ENCODE measurements at regions not wholly inside any gene's neighbourhood (a gene's known extent, or its start where the extent isn't known, plus 50 kb on each side); places are given as distances from the start of the nearest gene placed in this dataset.

GRCh38 chr2:234845602-234846590 is 105.9 kb upstream of the SH3BP4 start:
- H3K36me3 ChIP-seq (ENCODE audit: low read depth, missing control alignments): no peaks in the 10 kb centered on the region
- H3K27ac ChIP-seq: no peak overlapping the region
- no peak overlapping the region for H3K4me3 ChIP-seq
- peaks cover 12% of the 10 kb centered on the region for H3K4me1 ChIP-seq
- no peaks in the 10 kb centered on the region for H3K9me3 ChIP-seq
- DNase-seq: no peak
- 63 to 64% methylated on average over 10 of the region's 10 CpGs for WGBS, 2 donors
- H3K27me3 ChIP-seq: no peaks in the 10 kb centered on the region
- TF ChIP-seq POLR2A (IDR thresholded peaks at IDR 0.05) (no peak), CTCF (IDR thresholded peaks at IDR 0.05) (no peak)
- intact Hi-C loops (cut with DNase I; ENCODE audit: low total_unique reads): no loop called here

GRCh38 chr2:234843411-234843810 is 108.4 kb upstream of the SH3BP4 start:
- WGBS, 2 donors: 84 to 88% methylated on average over 5 of the region's 5 CpGs
- Histone ChIP-seq H3K4me1 (peaks cover 29% of the 10 kb centered on the region), H3K27me3 (no peaks in the 10 kb centered on the region), H3K36me3 (ENCODE audit: low read depth, missing control alignments) (no peaks in the 10 kb centered on the region), H3K27ac (no peak overlapping the region), H3K4me3 (no peak overlapping the region), H3K9me3 (no peaks in the 10 kb centered on the region)
- no peak for DNase-seq
- intact Hi-C loops (cut with DNase I; ENCODE audit: low total_unique reads): no loop called here
- TF ChIP-seq POLR2A (IDR thresholded peaks at IDR 0.05): no peak

- no peaks in the 10 kb centered on the region for H3K27me3 ChIP-seq
- intact Hi-C loops (cut with DNase I; ENCODE audit: low total_unique reads): no loop called here
- H3K4me1 ChIP-seq: peaks cover 29% of the 10 kb centered on the region
- no peak overlapping the region for H3K4me3 ChIP-seq
- no peaks in the 10 kb centered on the region for H3K36me3 ChIP-seq (ENCODE audit: low read depth, missing control alignments)
- no peaks in the 10 kb centered on the region for H3K9me3 ChIP-seq
- TF ChIP-seq CTCF (IDR thresholded peaks at IDR 0.05) (no peak), POLR2A (IDR thresholded peaks at IDR 0.05) (no peak)
- 90 to 98% methylated on average over 6 of the region's 6 CpGs for WGBS, 2 donors
- no peak for DNase-seq
- no peak overlapping the region for H3K27ac ChIP-seq
Measured at GRCh38 chr2:234842753-234843152, 109.1 kb upstream of the SH3BP4 start.

- intact Hi-C loops (cut with DNase I; ENCODE audit: low total_unique reads): no loop called here
- Histone ChIP-seq H3K4me3 (no peak overlapping the region), H3K4me1 (peaks cover 29% of the 10 kb centered on the region), H3K27me3 (no peaks in the 10 kb centered on the region), H3K9me3 (no peaks in the 10 kb centered on the region), H3K36me3 (ENCODE audit: low read depth, missing control alignments) (no peaks in the 10 kb centered on the region), H3K27ac (peak overlapping the region; percentile 9 to 59)
- WGBS, 2 donors: 71 to 75% methylated on average over 6 of the region's 6 CpGs
- no peak for DNase-seq
- no peak for TF ChIP-seq CTCF (IDR thresholded peaks at IDR 0.05)
- TF ChIP-seq POLR2A (IDR thresholded peaks at IDR 0.05): no peak
Measured at GRCh38 chr2:234841321-234842015, 110.3 kb upstream of the SH3BP4 start.

GRCh38 chr2:234840336-234840735 is 111.5 kb upstream of the SH3BP4 start:
- 25 to 43% methylated on average over 5 of the region's 5 CpGs for WGBS, 2 donors
- Histone ChIP-seq H3K4me1 (peaks cover 35% of the 10 kb centered on the region), H3K27me3 (no peaks in the 10 kb centered on the region), H3K36me3 (ENCODE audit: low read depth, missing control alignments) (no peaks in the 10 kb centered on the region), H3K4me3 (no peak overlapping the region), H3K27ac (peak overlapping the region; percentile 9 to 59), H3K9me3 (no peaks in the 10 kb centered on the region)
- TF ChIP-seq POLR2A (IDR thresholded peaks at IDR 0.05) (no peak), CTCF (IDR thresholded peaks at IDR 0.05) (no peak)
- intact Hi-C loops (cut with DNase I; ENCODE audit: low total_unique reads): no loop called here
- DNase-seq: peak; percentile 84
